Gastroesophageal sphincter (tissue), 3 donors: ENCODE measurements at regions not wholly inside any gene's neighbourhood (a gene's known extent, or its start where the extent isn't known, plus 50 kb on each side); places are given as distances from the start of the nearest gene placed in this dataset.

Experiments
- CTCF ChIP-seq, 4 experiments: fragments of 200-600 bp in 2 of 4; fragments of 450-650 bp in 2 of 4; sonication (generic) in 1 of 4; IDR thresholded peaks; one replicate each; pipeline ENCODE4 v1.5.1; 2017 to 2019; ENCODE audit warnings: antibody characterized with exemption in 4 of 4, mild to moderate bottlenecking in 2 of 4, moderate library complexity in 2 of 4
- EP300 ChIP-seq: sonication (generic); formaldehyde crosslinking; IDR thresholded peaks from one replicate; pipeline ENCODE4 v1.6.1; 2017; ENCODE audit warnings: antibody characterized with exemption, mild to moderate bottlenecking
- POLR2A ChIP-seq, 2 donors: fragments of 450-650 bp; IDR thresholded peaks; one replicate each; pipeline ENCODE4 v1.6.1; 2017; ENCODE audit warnings: antibody characterized with exemption in 2 of 2, mild to moderate bottlenecking in 2 of 2, moderate library complexity in 1 of 2
- POLR2AphosphoS5 ChIP-seq: sonication (generic); formaldehyde crosslinking; IDR thresholded peaks from one replicate; pipeline ENCODE4 v1.6.1; 2017; ENCODE audit warnings: antibody characterized with exemption

- TF ChIP-seq CTCF (IDR thresholded peaks at IDR 0.05) (no peak), POLR2A (IDR thresholded peaks at IDR 0.05) (no peak), EP300 (no peak), POLR2AphosphoS5 (no peak)
These were observed 239.0 kb upstream of the KCNN2 start for GRCh38 chr5:114122852-114123251.
